ENCODE measurements at regions not wholly inside any gene's neighbourhood (a gene's known extent, or its start where the extent isn't known, plus 50 kb on each side); places are given as distances from the start of the nearest gene placed in this dataset.

DNA sequence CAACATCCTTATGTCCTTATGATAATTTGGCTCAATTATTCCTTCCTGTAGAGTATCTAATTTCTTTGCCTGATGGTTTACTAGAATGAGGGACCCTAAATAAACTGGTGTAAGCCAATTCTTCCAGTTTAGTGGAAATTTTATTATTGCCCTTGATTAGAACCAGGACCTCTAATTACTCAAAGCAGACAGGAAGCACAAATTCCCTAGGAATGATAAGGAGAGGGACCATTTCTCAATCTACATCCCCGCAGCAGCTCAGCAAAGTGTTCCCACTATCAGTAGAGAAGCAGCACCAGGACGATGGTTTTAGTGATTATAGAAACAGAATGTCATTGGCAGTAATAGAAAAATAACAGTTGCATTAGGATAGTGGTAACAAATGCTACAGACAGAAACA lies 97.1 kb downstream of the PLPPR4 start:
- ATAC-seq = no peak
- H3K4me2 ChIP-seq (ENCODE audit: low read depth, low read length) = no peak overlapping the region
- H3K36me3 ChIP-seq (replicated peaks in 1 of 2; ENCODE audit: control insufficient read depth in 1 of 2, insufficient read depth in 2 of 2, low read length in 2 of 2) = no peaks in the 10 kb centered on the region
- H2AFZ ChIP-seq (ENCODE audit: low read length) = no peak overlapping the region
- BruUV-seq (replicated peaks) = no TSS peak
- WGBS (ENCODE audit: low lambda C conversion rate) = 0% methylated on average over 2 of the region's 2 CpGs
- no peak overlapping the region for H3K9ac ChIP-seq (ENCODE audit: insufficient read depth, low read depth, low read length)
- no peak overlapping the region for H3K4me3 ChIP-seq (replicated peaks in 1 of 3; ENCODE audit: insufficient read depth in 1 of 3, low read depth in 2 of 3, low read length in 3 of 3)
- no peaks in the 10 kb centered on the region for H3K4me1 ChIP-seq (ENCODE audit: insufficient read depth, low read length)
- intact Hi-C loops (cut with micrococcal nuclease; ENCODE audit: unreplicated experiment) = no loop called here
- H3K9me3 ChIP-seq (ENCODE audit: low read length) = no peaks in the 10 kb centered on the region
- H3K27ac ChIP-seq (ENCODE audit: extremely low read length, insufficient read depth, low read length) = no peak overlapping the region
- ChIA-PET CTCF (ENCODE audit: low intra/inter-chr PET ratio, low total read pairs) (no interaction called here), POLR2A (no interaction called here)
- no peaks in the 10 kb centered on the region for H3K79me2 ChIP-seq (ENCODE audit: insufficient read depth, low read length)
- no peaks in the 10 kb centered on the region for H4K20me1 ChIP-seq (ENCODE audit: insufficient read depth, low read length)
- H3K27me3 ChIP-seq (ENCODE audit: control insufficient read depth in 1 of 2, insufficient read depth in 2 of 2, low read length in 2 of 2) = no peaks in the 10 kb centered on the region
- no peak for FAIRE-seq
- no peak for DNase-seq (ENCODE audit: low spot score)
- in situ Hi-C loops (cut with HindIII; ENCODE audit: extremely low pct_ligation_motif_present, low pct_unique_long_range_greater_than_20kb) = no loop called here
- TF ChIP-seq KLF6 (CRISPR knock-in tag; IDR thresholded peaks at IDR 0.05) (no peak), ZNF333 (CRISPR knock-in tag; IDR thresholded peaks at IDR 0.05; ENCODE audit: borderline replicate concordance) (no peak), HMG20A (CRISPR knock-in tag; IDR thresholded peaks at IDR 0.05; ENCODE audit: borderline replicate concordance) (no peak), ZNF629 (CRISPR knock-in tag; conservative IDR thresholded peaks at IDR 0.05) (no peak), STAT5B (CRISPR knock-in tag; IDR thresholded peaks at IDR 0.05) (no peak), FOXO1 (CRISPR knock-in tag; IDR thresholded peaks at IDR 0.05) (no peak), ZNF746 (CRISPR knock-in tag; IDR thresholded peaks at IDR 0.05) (no peak), ZNF577 (CRISPR knock-in tag; IDR thresholded peaks at IDR 0.05; ENCODE audit: borderline replicate concordance, low read depth) (no peak), ZNF256 (CRISPR knock-in tag; conservative IDR thresholded peaks at IDR 0.05) (no peak), GTF3A (CRISPR knock-in tag; conservative IDR thresholded peaks at IDR 0.05) (no peak)
- TF ChIP-seq, protein P1, sequence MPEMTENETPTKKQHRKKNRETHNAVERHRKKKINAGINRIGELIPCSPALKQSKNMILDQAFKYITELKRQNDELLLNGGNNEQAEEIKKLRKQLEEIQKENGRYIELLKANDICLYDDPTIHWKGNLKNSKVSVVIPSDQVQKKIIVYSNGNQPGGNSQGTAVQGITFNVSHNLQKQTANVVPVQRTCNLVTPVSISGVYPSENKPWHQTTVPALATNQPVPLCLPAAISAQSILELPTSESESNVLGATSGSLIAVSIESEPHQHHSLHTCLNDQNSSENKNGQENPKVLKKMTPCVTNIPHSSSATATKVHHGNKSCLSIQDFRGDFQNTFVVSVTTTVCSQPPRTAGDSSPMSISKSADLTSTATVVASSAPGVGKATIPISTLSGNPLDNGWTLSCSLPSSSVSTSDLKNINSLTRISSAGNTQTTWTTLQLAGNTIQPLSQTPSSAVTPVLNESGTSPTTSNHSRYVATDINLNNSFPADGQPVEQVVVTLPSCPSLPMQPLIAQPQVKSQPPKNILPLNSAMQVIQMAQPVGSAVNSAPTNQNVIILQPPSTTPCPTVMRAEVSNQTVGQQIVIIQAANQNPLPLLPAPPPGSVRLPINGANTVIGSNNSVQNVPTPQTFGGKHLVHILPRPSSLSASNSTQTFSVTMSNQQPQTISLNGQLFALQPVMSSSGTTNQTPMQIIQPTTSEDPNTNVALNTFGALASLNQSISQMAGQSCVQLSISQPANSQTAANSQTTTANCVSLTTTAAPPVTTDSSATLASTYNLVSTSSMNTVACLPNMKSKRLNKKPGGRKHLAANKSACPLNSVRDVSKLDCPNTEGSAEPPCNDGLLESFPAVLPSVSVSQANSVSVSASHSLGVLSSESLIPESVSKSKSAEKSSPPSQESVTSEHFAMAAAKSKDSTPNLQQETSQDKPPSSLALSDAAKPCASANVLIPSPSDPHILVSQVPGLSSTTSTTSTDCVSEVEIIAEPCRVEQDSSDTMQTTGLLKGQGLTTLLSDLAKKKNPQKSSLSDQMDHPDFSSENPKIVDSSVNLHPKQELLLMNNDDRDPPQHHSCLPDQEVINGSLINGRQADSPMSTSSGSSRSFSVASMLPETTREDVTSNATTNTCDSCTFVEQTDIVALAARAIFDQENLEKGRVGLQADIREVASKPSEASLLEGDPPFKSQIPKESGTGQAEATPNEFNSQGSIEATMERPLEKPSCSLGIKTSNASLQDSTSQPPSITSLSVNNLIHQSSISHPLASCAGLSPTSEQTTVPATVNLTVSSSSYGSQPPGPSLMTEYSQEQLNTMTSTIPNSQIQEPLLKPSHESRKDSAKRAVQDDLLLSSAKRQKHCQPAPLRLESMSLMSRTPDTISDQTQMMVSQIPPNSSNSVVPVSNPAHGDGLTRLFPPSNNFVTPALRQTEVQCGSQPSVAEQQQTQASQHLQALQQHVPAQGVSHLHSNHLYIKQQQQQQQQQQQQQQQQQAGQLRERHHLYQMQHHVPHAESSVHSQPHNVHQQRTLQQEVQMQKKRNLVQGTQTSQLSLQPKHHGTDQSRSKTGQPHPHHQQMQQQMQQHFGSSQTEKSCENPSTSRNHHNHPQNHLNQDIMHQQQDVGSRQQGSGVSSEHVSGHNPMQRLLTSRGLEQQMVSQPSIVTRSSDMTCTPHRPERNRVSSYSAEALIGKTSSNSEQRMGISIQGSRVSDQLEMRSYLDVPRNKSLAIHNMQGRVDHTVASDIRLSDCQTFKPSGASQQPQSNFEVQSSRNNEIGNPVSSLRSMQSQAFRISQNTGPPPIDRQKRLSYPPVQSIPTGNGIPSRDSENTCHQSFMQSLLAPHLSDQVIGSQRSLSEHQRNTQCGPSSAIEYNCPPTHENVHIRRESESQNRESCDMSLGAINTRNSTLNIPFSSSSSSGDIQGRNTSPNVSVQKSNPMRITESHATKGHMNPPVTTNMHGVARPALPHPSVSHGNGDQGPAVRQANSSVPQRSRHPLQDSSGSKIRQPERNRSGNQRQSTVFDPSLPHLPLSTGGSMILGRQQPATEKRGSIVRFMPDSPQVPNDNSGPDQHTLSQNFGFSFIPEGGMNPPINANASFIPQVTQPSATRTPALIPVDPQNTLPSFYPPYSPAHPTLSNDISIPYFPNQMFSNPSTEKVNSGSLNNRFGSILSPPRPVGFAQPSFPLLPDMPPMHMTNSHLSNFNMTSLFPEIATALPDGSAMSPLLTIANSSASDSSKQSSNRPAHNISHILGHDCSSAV (CRISPR knock-in tag; IDR thresholded peaks at IDR 0.05; ENCODE audit: borderline replicate concordance) = no peak
- TF ChIP-seq, protein P2, sequence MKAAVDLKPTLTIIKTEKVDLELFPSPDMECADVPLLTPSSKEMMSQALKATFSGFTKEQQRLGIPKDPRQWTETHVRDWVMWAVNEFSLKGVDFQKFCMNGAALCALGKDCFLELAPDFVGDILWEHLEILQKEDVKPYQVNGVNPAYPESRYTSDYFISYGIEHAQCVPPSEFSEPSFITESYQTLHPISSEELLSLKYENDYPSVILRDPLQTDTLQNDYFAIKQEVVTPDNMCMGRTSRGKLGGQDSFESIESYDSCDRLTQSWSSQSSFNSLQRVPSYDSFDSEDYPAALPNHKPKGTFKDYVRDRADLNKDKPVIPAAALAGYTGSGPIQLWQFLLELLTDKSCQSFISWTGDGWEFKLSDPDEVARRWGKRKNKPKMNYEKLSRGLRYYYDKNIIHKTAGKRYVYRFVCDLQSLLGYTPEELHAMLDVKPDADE (CRISPR knock-in tag; IDR thresholded peaks at IDR 0.05) = no peak
- TF ChIP-seq, protein P3, sequence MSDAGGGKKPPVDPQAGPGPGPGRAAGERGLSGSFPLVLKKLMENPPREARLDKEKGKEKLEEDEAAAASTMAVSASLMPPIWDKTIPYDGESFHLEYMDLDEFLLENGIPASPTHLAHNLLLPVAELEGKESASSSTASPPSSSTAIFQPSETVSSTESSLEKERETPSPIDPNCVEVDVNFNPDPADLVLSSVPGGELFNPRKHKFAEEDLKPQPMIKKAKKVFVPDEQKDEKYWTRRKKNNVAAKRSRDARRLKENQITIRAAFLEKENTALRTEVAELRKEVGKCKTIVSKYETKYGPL (CRISPR knock-in tag; IDR thresholded peaks at IDR 0.05) = no peak
- TF ChIP-seq, protein P4, sequence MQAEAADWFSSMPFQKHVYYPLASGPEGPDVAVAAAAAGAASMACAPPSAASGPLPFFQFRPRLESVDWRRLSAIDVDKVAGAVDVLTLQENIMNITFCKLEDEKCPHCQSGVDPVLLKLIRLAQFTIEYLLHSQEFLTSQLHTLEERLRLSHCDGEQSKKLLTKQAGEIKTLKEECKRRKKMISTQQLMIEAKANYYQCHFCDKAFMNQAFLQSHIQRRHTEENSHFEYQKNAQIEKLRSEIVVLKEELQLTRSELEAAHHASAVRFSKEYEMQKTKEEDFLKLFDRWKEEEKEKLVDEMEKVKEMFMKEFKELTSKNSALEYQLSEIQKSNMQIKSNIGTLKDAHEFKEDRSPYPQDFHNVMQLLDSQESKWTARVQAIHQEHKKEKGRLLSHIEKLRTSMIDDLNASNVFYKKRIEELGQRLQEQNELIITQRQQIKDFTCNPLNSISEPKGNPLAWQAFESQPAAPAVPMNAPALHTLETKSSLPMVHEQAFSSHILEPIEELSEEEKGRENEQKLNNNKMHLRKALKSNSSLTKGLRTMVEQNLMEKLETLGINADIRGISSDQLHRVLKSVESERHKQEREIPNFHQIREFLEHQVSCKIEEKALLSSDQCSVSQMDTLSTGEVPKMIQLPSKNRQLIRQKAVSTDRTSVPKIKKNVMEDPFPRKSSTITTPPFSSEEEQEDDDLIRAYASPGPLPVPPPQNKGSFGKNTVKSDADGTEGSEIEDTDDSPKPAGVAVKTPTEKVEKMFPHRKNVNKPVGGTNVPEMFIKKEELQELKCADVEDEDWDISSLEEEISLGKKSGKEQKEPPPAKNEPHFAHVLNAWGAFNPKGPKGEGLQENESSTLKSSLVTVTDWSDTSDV (CRISPR knock-in tag; IDR thresholded peaks at IDR 0.05) = no peak
